NCI-H187 (cell line): ENCODE measurements at regions not wholly inside any gene's neighbourhood (a gene's known extent, or its start where the extent isn't known, plus 50 kb on each side); places are given as distances from the start of the nearest gene placed in this dataset.

Source experiments
- DNase-seq, 2 experiments: peaks; one replicate each; lab custom pipeline; 2025; lab: John Stamatoyannopoulos, UW

GRCh38 chr10:57015595-57016318 lies 654.7 kb upstream of the ZWINT start:
- DNase-seq: peak; percentile 27 to 56

DNA sequence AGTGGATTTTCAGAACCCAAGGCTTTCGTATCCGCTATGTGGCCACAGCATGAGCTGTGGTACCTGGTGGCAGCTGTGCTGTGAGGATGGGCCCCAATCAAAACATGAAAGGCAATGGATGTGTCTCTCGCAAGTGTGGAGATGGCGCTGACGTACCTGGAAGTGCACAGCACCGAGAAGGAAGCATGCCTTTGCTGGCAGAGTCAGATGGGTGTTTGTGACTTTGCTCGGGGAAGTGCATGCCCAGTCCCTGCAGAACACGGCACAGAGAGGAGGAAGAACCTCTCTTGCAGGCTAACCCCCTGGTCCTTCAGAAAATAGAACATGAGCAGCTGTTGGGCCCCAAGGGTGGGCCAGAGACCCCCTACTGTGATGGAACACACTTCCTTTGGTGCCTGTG lies 654.1 kb upstream of the ZWINT start:
- DNase-seq: no peak

- DNase-seq: no peak
Observed at GRCh38 chr10:57014758-57015157, 653.7 kb upstream of the ZWINT start.

GRCh38 chr10:57008189-57008588 lies 647.1 kb upstream of the ZWINT start:
- no peak for DNase-seq

DNA sequence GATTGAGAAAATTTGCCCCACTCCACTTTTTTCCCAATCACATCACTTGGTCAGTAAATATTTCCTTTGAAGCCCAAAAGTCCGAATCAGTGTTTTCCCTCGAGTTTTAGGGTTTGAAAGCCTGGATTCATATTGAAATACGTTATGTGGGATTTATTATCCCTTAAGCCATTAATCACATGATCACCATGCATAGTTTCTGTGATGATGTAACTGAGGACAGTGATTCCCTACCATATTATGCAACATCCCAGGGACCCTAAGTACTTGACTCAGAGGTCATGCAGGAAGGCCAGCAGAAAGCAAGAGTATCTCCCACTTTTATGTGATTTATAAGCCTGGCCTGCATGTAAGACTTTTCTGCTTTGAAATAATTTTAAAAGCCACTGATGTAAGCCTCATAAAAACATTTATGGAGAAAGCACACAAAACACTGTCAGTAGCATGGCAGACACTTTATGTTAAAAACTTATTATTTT lies 630.6 kb upstream of the ZWINT start:
- no peak for DNase-seq

DNA sequence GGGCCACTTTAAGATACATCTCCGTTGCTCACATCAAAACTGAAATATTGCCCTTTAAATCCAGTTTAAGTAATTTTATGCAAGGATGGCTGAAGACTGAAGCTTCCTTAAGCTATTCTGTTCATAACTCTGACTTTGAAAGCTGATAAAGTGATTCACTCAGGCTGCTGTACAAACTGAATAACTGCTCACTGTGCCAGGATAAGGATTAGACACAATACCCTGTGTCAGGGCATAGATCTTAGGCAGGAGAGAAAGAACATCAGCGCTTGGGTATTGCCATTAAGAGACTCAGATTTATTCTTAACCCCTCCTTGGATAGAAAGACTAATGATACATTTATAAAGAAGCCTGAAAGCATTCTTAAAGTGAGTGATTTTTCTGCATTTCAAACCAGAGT lies 614.5 kb upstream of the ZWINT start:
- no peak for DNase-seq

DNA sequence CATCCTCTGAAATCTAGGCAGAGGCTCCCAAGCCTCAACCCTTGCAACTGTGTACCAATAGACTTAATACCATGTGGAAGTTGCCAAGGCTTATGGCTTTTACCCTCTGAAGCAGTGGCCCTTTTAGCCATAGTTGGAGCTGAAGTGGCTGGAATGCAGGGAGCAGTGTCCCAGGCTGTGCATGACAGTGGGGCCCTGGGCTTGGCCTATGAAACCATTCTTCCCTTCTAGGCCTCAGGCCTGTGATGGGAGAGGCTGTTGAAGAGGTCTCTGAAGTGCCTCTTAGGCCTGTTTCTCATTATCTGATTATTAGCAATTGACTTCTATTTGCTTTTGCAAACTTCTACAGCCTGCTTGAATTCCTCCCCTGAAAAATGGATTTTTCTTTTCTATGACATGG lies 612.7 kb upstream of the ZWINT start:
- no peak for DNase-seq

GRCh38 chr10:56943221-56943755 lies 582.2 kb upstream of the ZWINT start:
- no peak for DNase-seq

- no peak for DNase-seq
Observed at GRCh38 chr10:56934515-56934914, 573.5 kb upstream of the ZWINT start.

DNA sequence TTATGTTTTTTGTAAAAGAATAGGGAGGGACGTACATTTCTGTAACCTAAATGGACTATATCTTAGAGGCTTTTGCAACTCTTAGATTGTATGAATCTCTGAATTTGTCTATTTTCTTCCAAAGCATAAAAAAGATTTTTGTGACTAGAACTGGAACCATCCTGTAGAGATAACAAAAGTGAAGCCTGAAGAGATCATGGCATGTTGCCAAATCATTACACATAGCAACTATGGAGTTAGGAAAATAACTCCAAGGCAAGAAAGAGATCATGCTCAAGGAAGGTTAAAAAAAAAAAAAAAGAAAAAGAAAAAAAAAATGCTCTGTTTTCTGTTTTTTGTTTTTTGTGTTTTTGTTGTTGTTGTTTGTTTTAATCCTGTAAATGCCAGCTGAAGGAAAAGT lies 567.7 kb upstream of the ZWINT start:
- DNase-seq: no peak

- DNase-seq: no peak
Observed at GRCh38 chr10:56927701-56928100, 566.6 kb upstream of the ZWINT start.

DNA sequence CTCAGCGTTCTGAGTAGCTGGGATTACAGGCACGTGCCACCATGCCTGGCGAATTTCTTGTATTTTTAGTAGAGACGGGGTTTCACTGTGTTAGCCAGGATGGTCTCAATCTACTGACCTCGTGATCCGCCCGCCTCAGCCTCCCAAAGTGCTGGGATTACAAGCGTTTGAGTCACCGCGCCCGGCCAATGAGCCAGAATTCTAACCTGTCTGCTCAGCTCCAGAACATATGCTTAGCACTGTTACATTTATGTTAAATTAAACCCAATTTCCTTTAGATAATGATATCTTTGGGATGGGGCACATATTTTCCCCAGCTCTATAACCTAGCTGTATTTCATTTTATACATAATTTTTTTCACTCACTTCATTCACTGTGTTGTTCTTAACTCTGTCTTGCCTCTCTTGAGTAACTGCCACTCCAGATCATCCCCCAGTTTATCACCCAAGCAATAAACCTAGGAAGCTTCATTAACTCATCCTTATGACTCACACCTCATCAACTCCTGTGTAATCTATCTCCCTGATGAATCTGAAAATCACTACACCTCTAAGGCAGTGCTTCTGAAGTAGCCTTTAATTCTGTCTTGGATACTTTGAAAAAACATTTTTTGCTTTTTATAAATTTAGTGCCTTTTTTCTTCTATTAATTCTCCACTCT lies 559.7 kb upstream of the ZWINT start:
- no peak for DNase-seq

DNA sequence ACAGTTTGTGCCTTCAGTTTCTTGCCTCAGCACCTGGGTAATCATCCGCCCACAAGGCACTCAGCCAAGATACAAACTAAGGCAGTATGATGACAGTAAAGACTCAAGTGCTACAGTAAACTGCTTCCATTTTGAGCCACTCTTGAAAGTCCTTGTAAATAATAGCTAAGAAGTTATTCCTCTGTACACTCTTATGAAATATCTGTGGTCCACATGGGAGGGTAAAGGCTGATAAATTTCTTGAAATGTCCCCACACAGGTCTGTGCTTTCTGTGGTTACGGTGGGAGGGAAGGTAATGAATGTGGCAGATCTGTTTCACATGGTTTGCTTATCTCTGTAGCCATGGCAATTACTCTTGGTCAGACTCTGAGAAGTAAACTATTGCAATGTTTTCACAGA lies 551.0 kb upstream of the ZWINT start:
- no peak for DNase-seq

- no peak for DNase-seq
Observed at GRCh38 chr10:56905051-56905450, 544.0 kb upstream of the ZWINT start.

GRCh38 chr10:56902554-56902953 lies 541.5 kb upstream of the ZWINT start:
- no peak for DNase-seq

GRCh38 chr10:56895306-56895705 lies 534.2 kb upstream of the ZWINT start:
- DNase-seq: no peak

GRCh38 chr10:56881218-56881617 lies 520.2 kb upstream of the ZWINT start:
- DNase-seq: peak in 1 of 2 experiments; percentile 0

DNA sequence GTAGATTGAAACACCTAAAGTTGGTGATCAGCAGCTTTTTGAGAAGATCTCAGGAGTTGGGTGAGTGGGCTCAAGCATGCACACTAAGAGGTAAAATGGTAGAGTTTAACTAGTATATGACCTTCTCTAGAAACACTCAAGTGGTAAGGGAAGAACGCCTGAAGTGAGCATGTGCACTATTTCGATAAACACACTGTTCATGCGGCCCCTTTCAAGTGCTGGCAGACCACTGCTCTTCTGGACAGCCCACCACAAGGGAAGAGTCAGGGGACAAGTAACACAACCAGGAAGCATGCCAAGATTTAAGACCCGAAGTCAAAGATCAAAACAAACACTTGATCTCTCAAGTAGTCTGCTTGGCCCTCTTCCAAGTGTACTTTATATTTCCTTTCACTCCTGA lies 519.5 kb upstream of the ZWINT start:
- no peak for DNase-seq

DNA sequence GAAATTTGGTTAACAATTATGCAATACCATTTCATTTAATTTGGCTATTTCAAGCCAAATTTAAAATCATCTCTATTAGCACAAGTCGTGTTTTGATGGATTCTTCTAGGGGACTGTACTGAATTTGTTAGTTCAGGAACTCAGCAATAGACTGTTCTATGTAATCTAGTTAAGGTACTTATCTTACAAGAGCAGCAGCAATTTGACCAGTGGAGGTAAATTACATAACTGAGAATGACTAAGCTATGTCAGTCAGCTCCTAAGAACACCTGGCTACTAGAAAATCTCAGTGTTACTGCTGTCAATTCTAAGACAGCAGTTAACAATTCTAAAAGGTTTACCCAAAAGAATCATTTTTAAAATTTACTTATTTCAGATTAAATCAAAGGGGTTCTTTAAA lies 513.9 kb upstream of the ZWINT start:
- DNase-seq: no peak

GRCh38 chr10:56871160-56871668 lies 510.2 kb upstream of the ZWINT start:
- DNase-seq: no peak

DNA sequence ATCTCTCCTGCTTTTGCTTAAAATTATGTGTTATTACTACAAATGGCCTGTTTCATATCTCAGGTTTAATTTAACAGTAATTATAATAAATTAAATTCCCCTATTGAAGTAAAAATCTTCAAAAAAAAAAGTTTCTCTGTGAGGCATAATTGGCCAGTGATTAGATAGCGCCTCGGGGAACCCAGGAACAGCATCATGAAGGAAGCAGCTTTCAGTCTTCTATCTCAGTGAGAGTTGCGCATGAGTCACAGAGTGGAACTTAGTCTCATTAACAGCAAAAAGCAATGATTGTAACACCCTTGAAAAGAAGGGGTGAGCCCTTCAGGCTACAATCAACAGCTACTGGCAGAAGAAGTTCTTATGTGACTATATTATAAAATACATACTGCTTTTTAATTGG lies 506.2 kb upstream of the ZWINT start:
- no peak for DNase-seq

DNA sequence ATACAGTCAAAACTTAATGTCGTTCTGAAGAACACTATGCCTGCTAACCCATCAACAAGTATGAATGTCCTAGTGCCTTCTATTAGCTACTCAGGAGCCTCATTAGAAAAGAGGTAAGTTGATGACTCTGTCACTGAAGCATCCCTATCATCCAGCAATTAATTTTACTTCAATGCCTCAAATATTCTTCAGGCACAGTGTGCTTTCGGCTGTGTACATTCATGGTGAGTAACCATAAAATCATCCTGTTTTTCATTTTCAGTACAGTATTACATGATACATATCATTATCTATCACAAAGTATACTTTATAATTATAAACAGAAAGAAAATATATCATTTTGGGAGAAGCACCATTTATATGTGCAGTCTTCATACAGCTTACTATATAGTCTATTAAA lies 495.5 kb upstream of the ZWINT start:
- no peak for DNase-seq

DNA sequence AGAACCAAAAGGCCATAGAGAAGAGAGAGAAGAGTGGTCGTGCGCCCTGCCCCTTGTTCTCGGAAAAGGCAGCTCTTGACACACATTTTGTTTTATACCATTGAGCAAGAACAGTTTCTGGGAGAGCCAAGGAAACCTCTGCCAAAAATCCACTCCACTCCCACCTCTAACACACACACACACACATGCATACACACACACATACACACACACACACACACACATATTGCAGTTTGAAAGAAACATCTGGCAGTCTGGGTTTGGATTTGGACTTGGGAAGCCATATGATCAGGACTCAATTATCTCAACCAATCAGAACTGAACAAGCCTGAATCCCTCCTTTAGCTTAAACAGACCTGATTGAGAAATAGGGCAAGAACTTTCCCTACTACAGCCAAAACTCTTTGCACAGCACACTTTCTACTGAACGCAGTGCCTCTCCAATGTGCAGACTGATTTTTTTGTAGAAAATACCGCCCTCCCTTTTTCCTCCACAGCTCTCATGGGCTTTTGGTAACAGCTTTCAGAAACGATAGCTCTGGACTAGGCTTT lies 484.0 kb upstream of the ZWINT start:
- no peak for DNase-seq
